ENCODE measurements at regions not wholly inside any gene's neighbourhood (a gene's known extent, or its start where the extent isn't known, plus 50 kb on each side); places are given as distances from the start of the nearest gene placed in this dataset.

DNA sequence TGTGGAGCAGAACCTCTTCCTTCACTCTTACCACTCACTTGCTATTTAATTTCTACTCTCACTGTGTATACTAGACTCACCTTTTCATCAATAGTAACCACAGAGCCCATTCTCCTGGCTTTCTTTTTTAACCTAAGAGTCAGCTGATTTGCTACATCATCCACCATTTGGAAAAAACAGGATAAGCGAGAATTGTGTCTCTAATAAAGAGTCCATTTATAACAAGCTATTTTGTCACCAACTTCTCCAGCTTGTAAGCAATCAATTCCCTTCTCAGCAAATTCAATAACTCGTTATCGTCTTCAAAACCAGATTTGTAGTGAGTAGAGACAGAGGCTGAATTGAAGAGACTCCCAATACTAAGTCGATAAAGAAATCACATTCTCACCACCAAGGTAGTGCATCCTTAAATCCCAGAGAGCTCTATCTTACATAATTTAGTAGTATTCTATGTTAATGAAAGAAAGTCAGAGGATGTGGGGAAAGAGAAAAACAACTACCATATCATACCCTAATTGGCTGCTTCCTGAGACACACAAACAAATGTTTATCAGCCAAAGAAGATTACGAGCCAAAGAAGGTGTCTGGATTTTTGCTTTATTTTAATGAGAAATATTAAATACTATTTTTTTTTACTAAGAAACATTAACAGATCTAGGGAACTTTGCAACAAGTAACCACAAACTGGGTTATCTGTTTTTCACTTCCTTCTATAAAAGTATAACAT is 52.5 kb upstream of the SPTBN1 start:
- no peak for TF ChIP-seq CEBPB (IDR thresholded peaks at IDR 0.05)
- TF ChIP-seq CREB1 (IDR thresholded peaks at IDR 0.05; ENCODE audit: low read depth): no peak
- TF ChIP-seq EP300 (IDR thresholded peaks at IDR 0.05; ENCODE audit: borderline replicate concordance): no peak
- no peak for TF ChIP-seq EGR1 (IDR thresholded peaks at IDR 0.05)
- TF ChIP-seq, protein P1, sequence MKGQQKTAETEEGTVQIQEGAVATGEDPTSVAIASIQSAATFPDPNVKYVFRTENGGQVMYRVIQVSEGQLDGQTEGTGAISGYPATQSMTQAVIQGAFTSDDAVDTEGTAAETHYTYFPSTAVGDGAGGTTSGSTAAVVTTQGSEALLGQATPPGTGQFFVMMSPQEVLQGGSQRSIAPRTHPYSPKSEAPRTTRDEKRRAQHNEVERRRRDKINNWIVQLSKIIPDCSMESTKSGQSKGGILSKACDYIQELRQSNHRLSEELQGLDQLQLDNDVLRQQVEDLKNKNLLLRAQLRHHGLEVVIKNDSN (IDR thresholded peaks at IDR 0.05): no peak
- TF ChIP-seq ZBTB7A (IDR thresholded peaks at IDR 0.05; ENCODE audit: low read depth): no peak

DNA sequence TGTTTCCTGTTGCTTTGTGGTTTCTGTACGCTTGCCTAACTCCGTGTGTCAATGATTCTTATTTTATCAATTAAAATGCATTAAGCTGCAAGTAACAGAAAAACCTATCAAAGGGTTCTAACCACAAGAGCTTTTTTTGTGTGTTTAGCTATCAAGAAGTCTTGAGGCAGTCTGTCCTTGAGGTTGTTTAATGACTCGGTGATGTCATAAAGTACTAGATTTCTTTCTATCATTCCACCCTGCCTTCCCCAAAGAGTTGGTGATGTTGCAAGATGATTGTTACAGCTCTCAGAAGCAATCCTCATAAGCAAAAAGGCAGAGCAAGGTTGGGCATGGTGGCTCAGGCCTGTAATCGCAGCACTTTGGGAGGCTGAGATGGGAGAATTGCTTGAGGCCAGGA is 51.9 kb upstream of the SPTBN1 start:
- TF ChIP-seq, protein P2, sequence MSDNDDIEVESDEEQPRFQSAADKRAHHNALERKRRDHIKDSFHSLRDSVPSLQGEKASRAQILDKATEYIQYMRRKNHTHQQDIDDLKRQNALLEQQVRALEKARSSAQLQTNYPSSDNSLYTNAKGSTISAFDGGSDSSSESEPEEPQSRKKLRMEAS (IDR thresholded peaks at IDR 0.05): no peak
- TF ChIP-seq, protein P1 (IDR thresholded peaks at IDR 0.05): no peak
- TF ChIP-seq NFIC (IDR thresholded peaks at IDR 0.05): no peak
- TF ChIP-seq RAD21 (IDR thresholded peaks at IDR 0.05; ENCODE audit: low read depth): no peak
- TF ChIP-seq EGR1 (IDR thresholded peaks at IDR 0.05): no peak

DNA sequence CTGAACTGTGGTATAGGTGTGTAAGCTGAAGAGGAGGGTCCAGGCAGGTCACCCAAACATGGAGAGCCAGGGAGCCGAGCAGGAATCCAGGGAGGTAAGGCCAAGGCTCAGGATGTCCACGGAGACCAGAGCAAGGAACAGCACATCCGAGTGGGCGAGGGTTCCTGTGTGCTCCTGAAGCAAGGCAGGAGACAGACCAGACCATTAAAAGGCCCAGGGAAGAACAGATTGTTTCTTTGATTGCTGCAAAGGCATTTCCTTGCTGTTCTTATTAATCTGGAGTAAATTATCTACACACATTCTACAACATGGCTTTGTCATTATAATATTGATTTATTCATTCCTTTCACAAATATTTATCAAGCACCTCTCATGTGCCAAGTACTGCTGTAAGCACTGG is 50.1 kb upstream of the SPTBN1 start:
- no peak for TF ChIP-seq YY1 (IDR thresholded peaks at IDR 0.05; ENCODE audit: low read depth)
- no peak for TF ChIP-seq ZBTB7A (IDR thresholded peaks at IDR 0.05; ENCODE audit: low read depth)
- TF ChIP-seq CEBPB (IDR thresholded peaks at IDR 0.05): no peak
- TF ChIP-seq NFIC (IDR thresholded peaks at IDR 0.05): no peak
- no peak for TF ChIP-seq RAD21 (IDR thresholded peaks at IDR 0.05; ENCODE audit: low read depth)
- TF ChIP-seq EGR1 (IDR thresholded peaks at IDR 0.05): no peak
- TF ChIP-seq, protein P1 (IDR thresholded peaks at IDR 0.05): no peak
- TF ChIP-seq CREB1 (IDR thresholded peaks at IDR 0.05; ENCODE audit: low read depth): no peak
- TF ChIP-seq TEAD4 (IDR thresholded peaks at IDR 0.05): no peak
- TF ChIP-seq TAF1 (IDR thresholded peaks at IDR 0.05; ENCODE audit: low read depth): no peak
- TF ChIP-seq, protein P3, sequence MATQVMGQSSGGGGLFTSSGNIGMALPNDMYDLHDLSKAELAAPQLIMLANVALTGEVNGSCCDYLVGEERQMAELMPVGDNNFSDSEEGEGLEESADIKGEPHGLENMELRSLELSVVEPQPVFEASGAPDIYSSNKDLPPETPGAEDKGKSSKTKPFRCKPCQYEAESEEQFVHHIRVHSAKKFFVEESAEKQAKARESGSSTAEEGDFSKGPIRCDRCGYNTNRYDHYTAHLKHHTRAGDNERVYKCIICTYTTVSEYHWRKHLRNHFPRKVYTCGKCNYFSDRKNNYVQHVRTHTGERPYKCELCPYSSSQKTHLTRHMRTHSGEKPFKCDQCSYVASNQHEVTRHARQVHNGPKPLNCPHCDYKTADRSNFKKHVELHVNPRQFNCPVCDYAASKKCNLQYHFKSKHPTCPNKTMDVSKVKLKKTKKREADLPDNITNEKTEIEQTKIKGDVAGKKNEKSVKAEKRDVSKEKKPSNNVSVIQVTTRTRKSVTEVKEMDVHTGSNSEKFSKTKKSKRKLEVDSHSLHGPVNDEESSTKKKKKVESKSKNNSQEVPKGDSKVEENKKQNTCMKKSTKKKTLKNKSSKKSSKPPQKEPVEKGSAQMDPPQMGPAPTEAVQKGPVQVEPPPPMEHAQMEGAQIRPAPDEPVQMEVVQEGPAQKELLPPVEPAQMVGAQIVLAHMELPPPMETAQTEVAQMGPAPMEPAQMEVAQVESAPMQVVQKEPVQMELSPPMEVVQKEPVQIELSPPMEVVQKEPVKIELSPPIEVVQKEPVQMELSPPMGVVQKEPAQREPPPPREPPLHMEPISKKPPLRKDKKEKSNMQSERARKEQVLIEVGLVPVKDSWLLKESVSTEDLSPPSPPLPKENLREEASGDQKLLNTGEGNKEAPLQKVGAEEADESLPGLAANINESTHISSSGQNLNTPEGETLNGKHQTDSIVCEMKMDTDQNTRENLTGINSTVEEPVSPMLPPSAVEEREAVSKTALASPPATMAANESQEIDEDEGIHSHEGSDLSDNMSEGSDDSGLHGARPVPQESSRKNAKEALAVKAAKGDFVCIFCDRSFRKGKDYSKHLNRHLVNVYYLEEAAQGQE (IDR thresholded peaks at IDR 0.05; ENCODE audit: low read depth): no peak
- TF ChIP-seq TCF12 (IDR thresholded peaks at IDR 0.05; ENCODE audit: low read depth): no peak
- no peak for TF ChIP-seq FOXM1 (IDR thresholded peaks at IDR 0.05; ENCODE audit: borderline replicate concordance, low read depth)
- TF ChIP-seq, protein P2 (IDR thresholded peaks at IDR 0.05): no peak
- no peak for TF ChIP-seq EP300 (IDR thresholded peaks at IDR 0.05; ENCODE audit: borderline replicate concordance)

Data from Ishikawa (cell line).